HuH-7 (cell line): ENCODE measurements at regions not wholly inside any gene's neighbourhood (a gene's known extent, or its start where the extent isn't known, plus 50 kb on each side); places are given as distances from the start of the nearest gene placed in this dataset.
A peak's percentile ranks its signal among the peaks of the same experiment; 100 is the strongest.

Experiments
- DNase-seq: peaks from one replicate; pipeline ENCODE4 v3.0.0; 2011; ENCODE audit warnings: low spot score

DNA sequence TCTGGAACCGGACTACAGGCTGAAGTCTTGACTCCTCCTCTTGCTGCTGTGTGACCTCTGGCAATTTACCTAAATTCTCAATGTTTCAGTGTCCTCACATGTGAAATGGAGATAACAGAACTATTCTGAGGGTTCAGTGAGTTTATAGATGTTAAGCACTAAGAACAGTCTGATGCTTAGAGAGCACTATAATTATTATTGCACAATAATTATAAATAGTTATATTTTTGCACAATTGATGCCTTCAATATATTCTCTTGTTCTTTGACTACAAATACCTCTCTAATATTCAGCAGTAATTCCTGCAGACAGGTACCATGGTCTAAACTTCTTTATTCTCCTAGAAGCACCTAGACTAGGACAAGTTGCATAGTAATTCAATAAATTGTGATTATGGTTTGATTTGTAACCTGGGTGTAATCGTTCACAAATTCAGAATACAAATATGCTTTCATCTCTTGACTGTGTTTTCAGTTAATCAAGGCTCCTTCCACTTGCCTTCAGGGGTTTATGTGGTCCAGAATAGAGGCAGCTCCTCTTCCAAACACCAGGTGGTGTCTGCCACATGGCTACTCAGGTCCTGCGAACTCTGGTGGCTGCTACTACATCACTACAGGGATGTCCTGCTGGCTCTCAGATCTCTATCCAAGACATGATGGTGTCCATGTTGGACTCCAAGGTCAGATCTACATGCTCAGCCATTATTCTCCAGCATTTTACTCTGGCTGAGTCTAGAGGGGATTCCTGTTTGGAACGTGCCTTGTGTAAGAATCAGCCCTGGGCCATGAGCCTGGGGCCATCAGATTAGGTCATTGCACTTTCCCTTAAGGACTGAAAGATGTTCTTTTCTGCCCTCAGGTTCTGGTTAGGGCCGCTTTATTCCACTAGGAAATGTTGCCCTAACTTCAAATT, 103.4 kb downstream of the QRFPR start:
- DNase-seq: peak; percentile 23

DNA sequence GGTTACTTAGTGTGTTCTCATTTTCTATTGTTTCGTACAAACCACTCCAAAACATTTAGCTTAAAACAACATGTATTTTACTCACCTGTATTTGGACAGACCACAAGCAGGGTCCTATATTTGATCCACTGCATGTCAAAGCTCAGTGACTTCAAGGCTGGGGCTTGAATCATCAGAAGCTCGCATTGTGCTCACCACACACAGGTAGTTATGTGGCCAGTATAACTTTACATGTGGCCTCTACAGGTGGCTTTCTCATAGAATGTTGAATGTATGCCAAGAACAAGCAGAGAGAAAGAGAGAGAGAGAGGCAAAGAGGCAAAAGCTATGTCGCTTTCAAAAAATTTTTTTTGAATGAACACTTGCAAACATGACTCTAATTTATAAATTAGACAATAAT, 107.6 kb downstream of the QRFPR start:
- no peak for DNase-seq

DNA sequence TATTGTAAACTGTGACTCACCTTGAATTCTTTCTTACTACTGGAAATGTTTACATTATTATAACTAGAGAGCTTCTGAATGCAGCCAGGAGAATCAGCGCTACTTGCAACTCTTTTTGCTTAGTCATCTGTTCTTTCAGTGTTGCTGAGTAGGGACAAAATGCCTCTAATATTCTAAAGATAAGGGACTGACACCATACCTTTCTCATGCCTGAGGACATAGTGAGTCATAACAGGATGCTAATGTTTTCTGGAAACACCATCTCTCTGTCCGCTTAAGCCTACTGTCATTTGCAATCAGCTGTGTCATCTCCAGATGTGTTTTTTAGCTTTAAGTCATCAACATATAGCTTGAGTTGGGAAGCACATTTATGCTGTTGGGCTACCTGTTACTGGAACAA, 108.3 kb downstream of the QRFPR start:
- DNase-seq: no peak

DNA sequence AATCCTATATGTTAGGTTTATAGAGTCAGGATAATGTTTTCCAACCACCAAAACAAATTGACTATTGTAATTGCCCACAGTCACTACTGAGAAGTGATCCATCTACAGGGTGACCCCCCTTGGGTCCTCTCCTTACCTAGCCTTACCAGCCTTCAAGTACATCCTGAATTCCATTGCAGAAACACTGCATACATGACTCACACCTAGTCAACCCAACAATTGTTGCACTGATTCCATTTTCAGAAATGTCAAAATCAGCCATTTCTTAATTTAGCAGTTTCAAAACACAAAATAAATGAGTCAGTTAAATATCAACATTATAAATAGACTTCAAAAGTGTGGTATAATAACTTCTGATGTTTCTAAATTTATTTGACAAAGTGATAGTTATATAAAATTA, 106.3 kb upstream of the TNIP3 start:
- no peak for DNase-seq

DNA sequence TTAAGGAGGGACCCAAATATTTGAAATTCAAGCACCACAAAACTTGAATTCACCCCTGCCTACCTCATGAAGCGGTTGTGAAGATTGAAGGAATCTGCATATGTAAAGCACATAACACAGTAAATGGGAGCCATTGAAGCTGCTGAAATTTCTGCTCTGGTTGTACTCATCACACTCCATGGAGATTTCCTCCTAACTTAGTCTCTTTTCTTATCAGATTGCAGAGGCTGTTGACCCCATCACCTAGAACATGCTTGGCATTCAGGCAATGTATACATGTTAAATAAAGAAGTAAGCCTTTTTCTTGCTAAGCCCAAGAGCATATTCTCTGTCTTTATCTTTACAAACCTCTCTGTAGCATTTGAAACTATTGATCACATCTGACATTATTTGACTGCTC, 104.9 kb upstream of the TNIP3 start:
- DNase-seq: no peak

DNA sequence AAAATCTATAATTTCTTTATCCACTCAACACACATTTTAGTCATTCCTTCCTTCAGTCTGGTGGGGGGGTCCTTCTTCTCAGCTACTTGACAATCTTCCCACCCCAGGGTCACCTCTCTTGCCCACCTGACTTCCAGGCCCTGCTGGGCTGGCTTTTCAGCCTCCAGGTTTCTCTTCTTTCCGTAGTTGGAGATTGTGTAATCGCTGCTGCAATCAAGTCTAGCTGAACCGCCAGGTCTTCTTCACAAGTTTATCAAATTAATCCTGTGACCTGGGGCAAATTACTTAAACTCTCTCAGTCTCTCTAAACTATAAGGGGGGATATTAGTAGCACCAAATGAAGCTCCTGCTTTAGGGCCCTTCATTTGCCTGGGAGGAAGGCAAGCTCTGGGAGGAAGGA, 102.9 kb upstream of the TNIP3 start:
- DNase-seq: no peak

DNA sequence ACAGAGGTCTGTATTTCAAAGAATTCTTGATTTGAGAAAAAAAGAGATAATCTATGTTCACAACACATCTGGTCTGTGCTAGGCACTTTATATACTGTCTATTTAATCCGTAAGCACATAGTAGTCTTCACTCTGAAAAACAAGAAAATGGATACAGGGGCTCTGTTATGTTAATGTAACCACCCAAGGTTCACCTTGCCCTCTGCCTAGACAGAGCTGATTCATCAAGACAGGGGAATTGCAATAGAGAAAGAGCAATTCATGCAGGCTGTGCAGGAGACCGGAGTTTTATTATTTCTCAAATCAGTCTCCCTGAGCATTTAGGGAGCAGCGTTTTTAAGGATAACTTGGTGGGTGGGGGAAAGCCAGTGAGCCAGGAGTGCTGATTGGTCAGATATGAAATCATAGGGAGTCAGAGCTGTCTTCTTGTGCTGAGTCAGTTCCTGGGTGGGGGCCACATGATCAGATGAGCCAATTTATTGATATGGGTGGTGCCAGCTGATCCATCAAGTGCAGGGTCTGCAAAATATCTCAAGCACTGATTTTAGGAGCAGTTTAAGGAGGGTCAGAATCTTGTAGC, 92.9 kb upstream of the TNIP3 start:
- DNase-seq: no peak

DNA sequence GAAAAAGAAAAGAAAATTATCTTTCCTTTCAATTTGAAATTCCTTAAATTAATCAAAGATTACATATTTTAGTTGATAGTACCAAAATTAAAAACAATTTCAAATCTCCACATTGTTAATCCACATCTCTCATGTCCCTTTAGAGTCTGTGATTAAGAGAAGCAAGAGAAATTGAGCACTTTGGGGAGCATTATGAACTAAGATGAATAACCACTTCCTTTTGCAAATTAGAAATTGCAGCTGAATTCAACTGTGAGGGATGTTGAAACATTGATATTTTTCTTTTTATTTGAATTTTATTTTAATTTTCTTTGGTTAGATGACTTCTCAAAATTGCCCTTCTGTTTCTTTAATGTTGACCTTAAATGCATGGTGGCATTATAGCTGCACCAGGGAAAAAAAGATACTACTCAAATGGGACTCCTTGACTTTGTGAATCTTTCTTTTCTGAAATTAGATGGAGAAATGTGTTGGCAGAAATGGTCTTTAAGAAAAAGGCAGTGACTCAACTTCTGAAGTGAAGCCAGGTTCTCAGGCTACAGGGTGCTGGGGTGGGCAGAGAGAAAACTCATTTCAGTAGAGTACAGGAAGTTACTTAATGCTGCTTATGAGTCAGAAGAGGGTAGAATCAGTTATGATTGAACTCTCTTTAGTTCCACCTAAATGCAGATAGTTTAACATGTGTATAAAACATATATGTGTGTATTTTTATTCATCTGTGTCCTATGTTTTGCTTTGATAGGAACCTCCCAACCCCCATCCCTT, 92.0 kb upstream of the TNIP3 start:
- DNase-seq: no peak

DNA sequence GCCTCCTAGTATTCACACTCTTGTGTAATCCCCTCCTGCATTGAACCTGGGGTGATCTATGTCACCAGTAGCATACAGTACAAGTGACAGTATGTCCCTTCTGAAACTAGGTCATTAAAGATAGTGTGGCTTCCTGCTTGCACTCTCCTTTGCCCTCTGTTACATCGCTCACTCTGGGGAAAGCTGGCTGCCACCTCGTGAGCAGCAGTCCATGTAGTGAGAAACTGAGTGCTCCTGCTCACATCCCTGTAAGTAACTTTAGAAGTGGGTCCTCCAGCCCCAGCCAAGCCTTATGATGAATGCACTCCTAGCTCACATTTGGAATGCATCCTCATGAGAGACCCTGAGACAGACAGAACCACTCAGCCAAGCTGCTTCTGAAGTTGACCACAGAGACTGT, 89.8 kb upstream of the TNIP3 start:
- no peak for DNase-seq

DNA sequence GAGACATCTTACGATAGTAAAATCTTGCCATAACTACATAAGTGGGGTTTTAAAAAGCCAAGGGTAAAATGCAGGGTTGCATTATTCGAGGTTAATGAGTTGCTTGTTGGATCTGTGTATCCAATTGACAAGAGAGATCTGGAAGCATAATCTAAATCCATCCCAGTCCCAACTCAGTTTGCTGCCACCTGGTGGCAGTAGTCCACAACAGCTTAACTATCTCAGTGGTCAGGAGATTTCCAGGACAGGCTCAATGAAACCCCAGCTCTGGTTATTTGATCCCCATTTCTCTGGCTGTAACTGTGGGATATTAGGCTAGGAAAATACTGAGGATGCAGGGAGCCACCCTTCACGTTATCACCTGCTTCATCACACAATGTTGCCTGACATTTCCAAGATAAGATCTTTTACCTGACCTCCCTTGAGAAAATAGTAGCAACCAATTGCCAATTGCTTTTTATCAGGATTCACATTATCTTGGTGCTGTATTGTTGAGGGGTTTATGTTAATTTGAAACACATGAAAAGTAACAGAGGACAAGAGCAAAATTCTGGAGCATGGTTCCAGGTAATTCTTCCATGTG, 88.2 kb upstream of the TNIP3 start:
- peak; percentile 47 for DNase-seq

DNA sequence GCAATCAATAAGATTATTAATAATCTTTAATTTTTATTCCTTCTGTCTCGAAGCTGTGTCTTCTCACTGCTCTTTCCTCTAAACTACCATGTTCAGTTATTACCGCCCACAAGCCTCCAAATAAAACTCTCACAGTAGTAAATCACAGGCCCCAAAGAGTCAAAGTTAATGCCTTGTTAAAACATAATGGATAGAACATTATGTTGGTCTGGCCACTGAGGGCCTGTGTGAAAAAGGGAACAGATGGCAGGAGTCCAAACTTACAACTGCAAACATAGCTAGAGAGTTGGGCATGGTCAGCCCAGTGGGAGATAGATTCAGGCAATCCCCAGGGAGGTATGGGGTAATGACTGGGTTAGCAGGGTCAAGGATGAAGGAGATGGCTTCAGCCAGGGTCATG, 84.6 kb upstream of the TNIP3 start:
- no peak for DNase-seq

DNA sequence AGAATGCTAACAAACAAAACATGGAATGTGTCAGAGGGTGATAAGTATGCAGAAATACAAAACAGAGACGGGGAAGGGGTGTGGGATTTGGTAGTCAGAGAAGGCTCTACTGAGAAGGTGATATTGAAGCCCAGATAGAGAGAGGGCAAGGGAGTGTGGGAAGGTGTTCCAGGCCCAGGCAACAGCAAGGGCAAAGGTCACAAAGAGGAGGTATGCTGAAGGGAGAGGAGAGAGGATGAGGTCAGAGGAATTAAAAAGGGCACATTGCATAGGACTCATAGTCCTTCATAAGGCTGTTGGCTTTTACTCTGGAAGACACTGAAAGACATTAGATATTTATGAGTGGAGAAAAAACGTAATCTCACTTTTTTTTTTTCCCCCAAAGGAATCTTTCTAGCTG, 82.6 kb upstream of the TNIP3 start:
- no peak for DNase-seq

DNA sequence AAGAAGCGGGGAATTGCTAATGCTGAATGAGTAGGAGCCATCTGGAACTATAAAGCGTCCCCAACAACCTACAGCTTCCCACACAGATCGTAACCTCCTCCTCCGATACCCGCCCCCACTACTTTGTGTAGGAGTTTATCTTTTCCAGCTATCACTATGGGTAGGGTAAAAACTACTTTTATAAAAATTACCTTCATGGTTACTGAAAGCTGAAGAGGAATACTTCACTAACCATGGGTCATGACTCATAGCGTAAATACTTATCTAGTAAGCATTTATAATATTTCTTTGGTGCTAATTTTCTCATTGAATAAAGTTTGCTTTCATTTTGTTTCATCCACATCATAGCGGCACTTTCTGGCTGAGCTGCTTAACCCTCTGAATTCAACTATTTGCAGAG, 79.4 kb upstream of the TNIP3 start:
- no peak for DNase-seq

DNA sequence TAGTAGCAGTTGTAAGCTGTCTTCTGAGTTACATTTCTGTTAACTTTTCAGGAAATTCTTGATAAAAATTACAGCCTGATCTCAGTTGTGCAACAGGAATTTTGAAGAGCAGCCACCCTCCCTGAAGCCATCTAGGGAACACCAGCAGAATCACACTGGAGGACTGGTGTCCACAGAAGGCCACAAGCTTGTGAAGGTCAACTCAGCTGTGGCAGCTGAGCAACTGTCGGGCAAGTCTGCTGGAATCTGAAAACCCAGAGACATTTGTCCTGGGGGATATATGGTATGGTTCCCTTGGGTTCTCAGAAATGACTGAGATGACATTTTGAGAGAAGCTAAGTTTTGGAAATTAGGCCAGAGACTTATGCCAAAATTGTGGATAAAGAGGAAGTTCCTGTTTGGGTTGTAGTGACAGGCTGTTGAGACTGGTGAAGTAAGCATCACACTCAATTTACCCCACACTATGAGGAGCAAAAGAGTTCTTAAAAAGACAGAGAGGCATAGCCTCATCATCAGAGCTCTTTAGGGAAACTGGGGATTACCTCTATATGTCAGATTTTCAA, 78.1 kb upstream of the TNIP3 start:
- no peak for DNase-seq

DNA sequence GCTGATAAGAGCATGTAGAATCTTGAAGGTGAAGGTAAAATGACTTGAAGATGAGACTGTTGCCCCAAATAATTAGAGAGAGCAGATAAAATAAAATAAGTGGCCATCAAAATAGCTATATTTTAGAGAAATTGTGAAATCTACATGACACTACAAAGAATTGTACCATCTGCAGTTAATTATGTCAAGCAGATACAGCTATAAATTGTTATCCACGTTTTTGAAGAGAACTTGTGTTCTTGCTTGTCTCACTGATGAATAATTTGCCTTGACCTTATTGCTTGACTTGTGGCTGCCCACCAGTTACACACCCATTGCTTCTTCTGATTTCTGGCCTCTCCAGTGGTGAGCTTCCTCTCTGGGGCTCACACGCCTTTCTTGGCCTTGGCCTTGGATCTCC, 75.8 kb upstream of the TNIP3 start:
- no peak for DNase-seq

DNA sequence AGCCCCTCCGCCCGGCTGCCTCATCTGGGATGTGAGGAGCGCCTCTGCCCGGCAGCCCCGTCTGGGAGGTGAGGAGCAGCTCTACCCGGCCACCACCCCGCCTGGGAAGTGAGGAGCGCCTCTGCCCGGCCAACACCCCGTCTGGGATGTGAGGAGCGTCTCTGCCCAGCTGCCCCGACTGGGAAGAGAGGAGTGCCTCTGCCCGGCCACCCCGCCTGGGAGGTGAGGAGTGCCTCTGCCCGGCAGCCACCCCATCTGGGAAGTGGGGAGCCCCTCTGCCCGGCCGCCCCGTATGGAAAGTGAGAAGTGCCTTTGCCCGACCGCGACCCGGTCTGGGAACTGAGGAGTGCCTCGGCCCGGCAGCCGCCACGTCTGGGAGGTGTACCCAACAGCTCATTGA, 74.3 kb upstream of the TNIP3 start:
- DNase-seq: no peak

DNA sequence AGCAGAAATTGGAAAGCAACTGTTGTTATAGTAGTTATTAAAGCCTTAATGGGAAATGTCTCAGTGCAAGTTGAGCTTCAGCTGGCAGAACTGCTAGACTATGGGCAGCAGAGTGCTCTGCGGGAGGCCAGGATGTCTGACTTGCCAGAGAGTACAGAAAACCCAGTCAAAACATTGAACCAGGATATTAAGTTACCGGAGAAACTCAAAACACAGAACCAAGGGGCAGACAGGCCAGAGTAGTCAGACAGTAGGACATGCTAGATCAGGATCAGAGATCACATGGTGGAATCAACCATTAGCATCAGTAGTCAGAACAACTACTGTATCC, 72.9 kb upstream of the TNIP3 start:
- no peak for DNase-seq

DNA sequence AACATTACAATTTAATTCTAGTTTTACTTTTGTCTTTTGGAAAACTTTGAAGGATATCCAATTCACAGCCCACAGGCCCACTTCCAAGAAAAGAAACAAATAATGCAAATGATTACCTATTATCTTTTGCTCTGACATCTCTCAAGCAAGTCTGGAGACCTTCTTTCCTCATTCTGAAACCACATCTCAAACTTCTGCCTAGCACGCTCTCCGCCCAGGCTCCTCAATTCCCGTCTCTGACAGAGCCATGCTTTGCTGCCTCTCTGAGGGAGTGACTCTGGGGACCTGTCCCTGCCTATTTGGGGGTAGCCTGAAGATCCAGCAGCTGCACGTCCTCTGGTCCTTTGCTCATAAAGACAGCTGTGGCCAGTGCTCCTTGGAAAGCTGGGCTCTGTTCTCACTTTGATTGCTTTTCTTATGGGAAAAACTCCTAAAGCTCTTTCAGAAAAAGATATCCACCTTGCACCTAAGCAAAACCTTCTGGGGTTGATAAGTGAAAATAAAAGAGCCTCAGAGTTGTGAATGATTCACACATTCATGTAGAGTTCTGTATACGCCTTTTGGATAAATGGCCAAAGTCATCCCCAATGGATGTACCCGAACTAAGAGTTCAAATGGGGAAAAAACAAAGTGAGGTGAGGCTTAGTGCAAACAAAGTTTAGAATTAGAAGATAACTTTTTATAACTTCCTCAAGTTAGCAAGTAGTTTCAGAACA, 72.4 kb upstream of the TNIP3 start:
- DNase-seq: no peak

DNA sequence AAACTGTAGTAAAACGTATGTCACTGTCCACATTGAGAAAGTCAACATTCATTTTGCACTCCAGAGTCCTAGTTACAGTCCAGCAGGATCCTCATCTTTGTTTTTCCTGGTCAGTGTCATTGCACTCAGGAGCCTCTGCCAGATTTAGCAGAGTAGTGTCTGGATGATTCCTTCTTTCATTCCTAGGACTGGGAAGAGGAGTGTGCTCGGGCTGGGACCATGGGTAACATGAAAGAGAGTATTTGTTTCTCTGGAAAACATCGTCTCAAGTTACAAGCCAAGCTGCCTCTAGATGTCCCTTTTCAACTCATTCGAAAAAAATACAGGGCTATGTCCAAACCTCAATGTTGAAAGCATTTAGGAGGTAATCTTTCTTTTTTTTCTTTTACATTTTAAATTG, 69.9 kb upstream of the TNIP3 start:
- no peak for DNase-seq

DNA sequence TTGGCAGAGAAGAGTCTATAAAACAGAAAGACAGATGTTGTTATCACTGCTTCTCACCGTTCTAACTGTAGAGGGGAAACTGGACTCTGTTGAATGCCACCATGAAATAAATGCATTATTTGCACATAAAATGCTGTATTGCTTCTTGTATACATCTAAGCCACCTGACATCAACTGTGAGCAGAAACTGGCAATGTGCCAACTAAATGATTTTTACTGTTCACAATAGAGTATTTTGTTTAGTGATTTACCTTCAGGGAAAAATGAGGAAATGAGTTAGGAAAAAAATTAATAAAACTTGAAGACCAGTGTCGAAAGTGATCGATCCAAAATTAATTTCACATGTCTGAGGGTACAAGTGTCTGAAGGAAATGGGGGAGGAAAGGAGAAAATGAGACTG, 65.9 kb upstream of the TNIP3 start:
- no peak for DNase-seq

DNA sequence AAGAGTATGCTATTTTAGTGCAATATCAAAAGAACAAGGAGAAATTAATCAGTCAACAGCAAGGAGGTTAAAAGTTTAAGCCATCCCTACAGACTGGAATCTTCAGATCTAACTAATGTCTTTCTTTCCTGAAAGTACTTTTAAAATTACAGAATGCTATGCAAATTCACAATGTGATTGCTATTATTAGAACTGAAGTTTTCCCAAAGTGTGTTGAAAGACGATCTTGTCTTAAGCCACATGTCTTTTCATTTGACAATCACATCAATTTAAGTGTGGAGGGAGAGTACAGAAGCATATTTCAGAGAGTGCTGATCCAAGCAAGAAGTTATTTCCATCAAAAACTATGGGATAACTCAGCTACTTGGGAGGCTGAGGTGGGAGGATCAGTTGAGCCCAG, 64.7 kb upstream of the TNIP3 start:
- no peak for DNase-seq

DNA sequence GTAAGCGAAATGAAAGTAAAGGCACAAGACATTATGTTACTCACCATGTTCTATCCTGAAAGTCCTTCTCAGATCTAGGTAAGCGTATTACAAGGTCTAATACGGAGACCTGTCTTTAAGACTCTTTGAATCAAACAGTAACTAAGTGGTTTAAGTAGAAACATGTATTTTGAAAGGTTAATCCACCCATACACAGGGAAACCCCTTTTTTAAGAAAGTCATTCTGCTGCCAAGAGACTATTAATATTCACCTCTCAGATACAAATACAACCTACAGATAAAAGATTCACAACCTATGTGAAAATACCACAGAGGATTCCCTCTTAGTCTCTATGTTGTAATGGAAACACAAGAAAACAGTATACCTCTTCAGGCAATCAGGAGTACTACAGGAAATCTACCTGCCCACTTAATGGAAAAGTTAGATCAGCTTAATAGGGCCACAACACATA, 63.2 kb upstream of the TNIP3 start:
- DNase-seq: no peak
